GM12875 (cell line): ENCODE measurements at regions not wholly inside any gene's neighbourhood (a gene's known extent, or its start where the extent isn't known, plus 50 kb on each side); places are given as distances from the start of the nearest gene placed in this dataset.

Experiments
- H3K4me3 ChIP-seq: one replicate; pipeline ENCODE4 v1.5.1; 2011; ENCODE audit warnings: low read depth, low read length, control low read depth
- TF ChIP-seq, protein P1 (sequence below): IDR thresholded peaks from 2 replicates; pipeline ENCODE4 v1.5.1; 2011; ENCODE audit warnings: low read depth, mild to moderate bottlenecking, control low read depth, inconsistent platforms, low read length, moderate library complexity, borderline replicate concordance; ENCODE audit not compliant: insufficient read depth

DNA sequence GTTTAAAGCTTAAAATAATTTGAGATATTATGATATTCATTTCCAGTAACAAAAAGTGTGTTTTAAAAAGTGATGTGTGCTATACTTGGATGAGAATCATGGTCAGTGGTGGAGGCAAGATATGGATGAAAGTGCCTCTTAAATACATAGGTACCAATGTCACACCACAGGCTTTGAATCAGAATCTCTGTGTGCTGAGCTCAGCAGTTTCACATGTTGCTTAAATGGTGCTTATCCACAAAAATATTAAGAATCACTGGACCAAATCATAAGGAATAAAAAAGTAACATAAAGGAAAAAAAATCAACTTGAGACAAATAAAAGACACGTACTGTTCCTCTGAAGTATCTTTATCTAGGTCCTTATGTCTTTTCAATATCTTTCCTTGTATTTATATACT, 850.5 kb upstream of the POT1 start:
- TF ChIP-seq, protein P1, sequence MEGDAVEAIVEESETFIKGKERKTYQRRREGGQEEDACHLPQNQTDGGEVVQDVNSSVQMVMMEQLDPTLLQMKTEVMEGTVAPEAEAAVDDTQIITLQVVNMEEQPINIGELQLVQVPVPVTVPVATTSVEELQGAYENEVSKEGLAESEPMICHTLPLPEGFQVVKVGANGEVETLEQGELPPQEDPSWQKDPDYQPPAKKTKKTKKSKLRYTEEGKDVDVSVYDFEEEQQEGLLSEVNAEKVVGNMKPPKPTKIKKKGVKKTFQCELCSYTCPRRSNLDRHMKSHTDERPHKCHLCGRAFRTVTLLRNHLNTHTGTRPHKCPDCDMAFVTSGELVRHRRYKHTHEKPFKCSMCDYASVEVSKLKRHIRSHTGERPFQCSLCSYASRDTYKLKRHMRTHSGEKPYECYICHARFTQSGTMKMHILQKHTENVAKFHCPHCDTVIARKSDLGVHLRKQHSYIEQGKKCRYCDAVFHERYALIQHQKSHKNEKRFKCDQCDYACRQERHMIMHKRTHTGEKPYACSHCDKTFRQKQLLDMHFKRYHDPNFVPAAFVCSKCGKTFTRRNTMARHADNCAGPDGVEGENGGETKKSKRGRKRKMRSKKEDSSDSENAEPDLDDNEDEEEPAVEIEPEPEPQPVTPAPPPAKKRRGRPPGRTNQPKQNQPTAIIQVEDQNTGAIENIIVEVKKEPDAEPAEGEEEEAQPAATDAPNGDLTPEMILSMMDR, result no peak
- H3K4me3 ChIP-seq, result no peak overlapping the region

DNA sequence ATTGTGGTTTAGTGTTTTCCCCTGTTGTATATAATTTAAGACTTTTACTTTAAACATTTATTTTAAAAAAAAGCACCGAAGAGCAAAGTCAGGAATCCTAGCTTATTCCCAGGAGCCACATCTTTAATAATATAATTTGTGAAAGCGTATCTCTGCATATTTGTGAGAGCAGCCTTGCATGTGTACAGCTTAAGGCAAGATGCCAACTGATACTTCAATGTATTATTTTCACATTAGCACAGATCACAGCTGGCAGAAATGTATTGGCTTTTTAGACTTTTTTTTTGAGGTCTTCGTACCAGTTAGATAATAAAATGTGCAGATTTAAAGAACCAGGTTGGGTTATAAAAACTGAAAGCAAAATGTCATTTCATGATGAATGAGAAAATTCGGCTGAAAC, 845.7 kb upstream of the POT1 start:
- TF ChIP-seq, protein P1, result no peak
- H3K4me3 ChIP-seq, result no peak overlapping the region

DNA sequence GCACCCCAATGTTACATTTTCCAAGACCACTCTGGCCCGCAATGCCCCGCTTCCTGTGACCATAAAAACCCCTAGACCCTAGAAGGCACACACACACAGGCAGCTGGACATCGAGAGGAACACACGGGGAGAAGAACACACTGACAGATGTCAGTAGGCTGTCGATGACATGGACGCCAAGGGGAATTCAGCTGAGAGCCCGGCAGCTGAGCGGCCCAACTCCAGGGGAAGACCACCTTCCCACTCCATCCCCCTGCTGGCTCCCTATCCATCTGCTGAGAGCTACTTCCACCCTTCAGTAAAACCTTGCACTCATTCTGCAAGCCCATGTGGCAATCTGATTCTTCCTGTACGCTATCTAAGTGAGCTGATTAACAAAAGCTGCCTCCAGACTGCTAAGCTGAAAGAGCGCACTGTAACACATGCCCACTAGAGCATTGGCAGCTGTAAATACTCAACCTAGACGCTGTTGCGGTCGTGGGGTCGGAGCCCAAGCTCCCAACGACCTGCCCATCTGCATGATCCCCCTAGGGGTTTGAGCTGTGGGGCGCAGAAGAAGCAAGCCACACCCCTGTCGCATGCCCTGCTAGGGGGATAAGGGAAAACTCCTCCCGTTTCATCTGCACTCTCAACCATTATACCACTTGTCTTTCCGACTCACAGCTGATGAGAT, 843.6 kb upstream of the POT1 start:
- no peak overlapping the region for H3K4me3 ChIP-seq
- TF ChIP-seq, protein P1, result no peak

DNA sequence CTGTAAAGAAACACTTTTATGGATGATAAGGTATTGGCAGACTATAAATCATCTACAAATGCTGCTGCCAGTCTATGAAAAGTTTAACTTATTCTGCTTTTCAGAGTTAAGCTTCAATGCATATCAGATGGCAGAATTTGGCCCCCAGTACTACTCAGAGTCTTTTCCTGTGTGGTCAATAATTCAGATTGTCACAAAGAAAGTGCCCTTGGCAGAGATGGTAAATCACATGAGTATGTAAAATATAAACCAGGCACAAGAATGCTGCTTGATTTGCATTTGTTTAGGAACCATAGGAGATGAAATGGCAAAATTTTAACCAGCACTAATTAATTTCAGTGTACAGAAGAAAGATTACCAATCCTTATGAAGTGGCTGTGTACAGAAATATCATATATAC, 818.3 kb upstream of the POT1 start:
- no peak overlapping the region for H3K4me3 ChIP-seq
- TF ChIP-seq, protein P1, result no peak

DNA sequence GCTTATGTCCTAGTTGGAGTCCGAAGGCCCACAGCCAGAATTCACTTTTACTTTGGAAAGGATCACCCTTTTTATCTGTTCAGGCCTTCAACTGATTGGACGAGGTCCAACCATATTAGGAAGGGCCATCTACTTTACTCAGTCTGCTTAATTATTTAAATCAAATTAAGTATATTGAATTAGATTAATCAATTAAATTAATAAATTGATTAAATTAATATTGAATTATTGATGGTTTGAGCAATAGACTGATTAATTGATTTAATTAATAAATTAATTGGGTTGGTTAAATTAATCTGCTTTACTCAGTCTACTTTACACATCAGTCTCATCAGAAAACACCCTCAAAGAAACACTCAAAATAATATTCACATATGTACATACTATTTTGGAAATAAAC, 816.9 kb upstream of the POT1 start:
- TF ChIP-seq, protein P1, result no peak
- H3K4me3 ChIP-seq, result no peak overlapping the region

DNA sequence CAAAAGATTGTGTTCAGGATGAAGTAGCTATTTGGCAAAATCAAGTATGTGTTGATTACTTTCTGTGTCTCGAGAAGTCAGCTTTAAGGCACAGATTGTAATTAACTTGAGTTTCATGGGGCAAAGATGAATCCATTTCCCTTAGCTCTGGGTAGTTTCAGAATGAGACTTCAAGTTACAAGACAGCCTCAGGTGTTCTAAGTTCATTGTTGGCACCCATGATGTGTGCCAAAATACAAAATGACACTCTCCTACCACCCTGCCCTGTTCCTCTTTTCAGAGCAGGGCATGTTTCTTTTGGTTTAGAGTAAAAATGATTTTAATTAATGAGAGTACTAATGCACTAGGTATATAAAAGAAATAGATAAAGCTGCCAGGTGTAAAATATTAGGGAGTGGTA, 797.6 kb upstream of the POT1 start:
- TF ChIP-seq, protein P1, result no peak
- no peak overlapping the region for H3K4me3 ChIP-seq

DNA sequence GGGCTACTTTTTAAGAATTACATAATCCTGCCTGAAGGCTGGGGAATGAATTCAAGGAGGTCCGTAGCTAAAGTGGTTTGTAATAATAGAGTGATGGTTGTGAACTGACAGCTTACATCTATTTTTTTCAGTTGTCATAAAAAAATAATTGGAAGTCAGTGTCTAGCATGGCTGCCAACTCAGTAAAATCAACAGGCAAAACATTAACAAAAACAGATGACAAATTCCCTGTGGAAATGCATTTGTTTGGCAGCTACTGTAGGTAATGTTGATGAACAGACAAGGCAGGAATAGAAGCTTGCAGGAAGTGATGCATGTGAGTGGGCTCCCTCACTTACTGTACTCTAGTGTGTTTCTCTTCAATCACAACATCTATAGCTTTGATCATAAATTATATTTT, 766.0 kb upstream of the POT1 start:
- TF ChIP-seq, protein P1, result no peak

More for the DNA sequence above, 766.0 kb upstream of the POT1 start:
- H3K4me3 ChIP-seq, result no peak overlapping the region
